C4-2B (cell line): ENCODE measurements at regions not wholly inside any gene's neighbourhood (a gene's known extent, or its start where the extent isn't known, plus 50 kb on each side); places are given as distances from the start of the nearest gene placed in this dataset.

Source experiments
- H3K27ac ChIP-seq: fragments of 450-650 bp; 2 replicates; pipeline ENCODE4 v1.5.1; 2017
- ZFX ChIP-seq: fragments of 450-650 bp; IDR thresholded peaks from 2 replicates; pipeline ENCODE4 v1.6.1; 2017
- TF ChIP-seq, protein P1 (sequence below): fragments of 450-650 bp; conservative IDR thresholded peaks from 2 replicates; pipeline ENCODE4 v1.5.1; 2017; ENCODE audit warnings: mild to moderate bottlenecking

DNA sequence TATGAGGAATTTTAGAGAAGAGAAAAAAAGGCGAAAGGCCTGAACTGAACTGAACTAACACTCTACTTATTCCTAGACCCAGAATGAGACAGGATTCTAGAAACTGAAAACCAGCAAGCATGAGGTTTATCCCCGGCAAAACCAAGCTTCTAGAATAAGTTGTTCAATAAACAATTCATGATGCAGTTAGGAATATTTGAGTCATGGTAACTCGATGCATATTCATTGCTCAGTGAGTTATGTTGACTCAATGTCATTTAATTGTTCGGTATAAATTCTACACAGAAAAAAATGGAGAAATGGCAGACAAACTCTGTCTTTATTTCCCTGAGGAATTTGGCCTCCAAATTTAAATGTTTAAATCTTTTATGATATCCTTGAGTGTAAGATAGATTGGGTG lies 321.5 kb downstream of the SATB2 start:
- H3K27ac ChIP-seq, result no peak overlapping the region
- TF ChIP-seq, protein P1, sequence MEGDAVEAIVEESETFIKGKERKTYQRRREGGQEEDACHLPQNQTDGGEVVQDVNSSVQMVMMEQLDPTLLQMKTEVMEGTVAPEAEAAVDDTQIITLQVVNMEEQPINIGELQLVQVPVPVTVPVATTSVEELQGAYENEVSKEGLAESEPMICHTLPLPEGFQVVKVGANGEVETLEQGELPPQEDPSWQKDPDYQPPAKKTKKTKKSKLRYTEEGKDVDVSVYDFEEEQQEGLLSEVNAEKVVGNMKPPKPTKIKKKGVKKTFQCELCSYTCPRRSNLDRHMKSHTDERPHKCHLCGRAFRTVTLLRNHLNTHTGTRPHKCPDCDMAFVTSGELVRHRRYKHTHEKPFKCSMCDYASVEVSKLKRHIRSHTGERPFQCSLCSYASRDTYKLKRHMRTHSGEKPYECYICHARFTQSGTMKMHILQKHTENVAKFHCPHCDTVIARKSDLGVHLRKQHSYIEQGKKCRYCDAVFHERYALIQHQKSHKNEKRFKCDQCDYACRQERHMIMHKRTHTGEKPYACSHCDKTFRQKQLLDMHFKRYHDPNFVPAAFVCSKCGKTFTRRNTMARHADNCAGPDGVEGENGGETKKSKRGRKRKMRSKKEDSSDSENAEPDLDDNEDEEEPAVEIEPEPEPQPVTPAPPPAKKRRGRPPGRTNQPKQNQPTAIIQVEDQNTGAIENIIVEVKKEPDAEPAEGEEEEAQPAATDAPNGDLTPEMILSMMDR, result no peak
- TF ChIP-seq ZFX, result no peak

DNA sequence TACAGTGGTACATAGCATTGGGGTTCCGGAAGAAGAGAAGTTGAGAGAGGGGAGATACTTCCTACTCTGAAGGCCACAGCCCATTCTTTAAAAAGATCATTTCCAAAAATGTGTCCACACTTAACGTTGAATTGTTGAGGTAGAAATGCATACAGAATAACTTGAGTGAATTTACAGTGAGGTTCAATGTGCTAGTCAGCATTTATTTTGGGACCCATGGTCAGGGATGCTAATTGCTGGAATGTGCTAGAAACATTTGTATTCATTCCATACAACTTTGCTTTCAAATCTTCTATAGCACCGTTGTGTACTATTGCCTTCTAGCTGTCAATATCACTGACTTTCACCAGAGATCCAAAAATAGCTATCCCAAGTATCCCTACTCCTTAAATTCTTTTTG lies 325.9 kb downstream of the SATB2 start:
- TF ChIP-seq, protein P1, result no peak
- no peak for TF ChIP-seq ZFX

DNA sequence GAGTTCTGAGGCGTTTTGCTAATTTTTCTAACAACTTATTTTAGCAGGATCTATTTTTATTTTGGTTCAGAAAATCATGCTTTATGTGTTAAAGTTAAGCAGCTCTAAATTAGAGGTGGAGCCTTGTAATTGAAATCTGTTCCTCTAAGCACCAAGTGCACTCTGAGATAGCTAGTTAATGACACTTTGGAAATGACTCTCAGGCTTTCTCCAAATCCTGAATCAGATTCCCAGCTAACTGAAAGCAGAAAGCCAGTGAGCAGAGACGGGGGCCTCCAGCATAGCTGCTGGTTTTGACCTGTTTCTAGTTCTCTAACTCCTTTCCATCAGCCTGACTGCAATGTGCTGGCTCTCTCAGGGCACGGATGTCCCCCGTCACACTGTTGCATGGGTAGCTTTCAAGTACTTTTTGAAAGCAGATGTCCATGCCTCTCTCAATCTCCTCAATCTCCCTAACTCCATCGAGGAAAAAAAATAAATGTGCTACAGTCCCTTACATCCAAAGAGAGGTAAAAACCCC lies 326.5 kb downstream of the SATB2 start:
- no peak overlapping the region for H3K27ac ChIP-seq
- TF ChIP-seq ZFX, result no peak
- TF ChIP-seq, protein P1, result no peak

More for the DNA sequence above, 325.9 kb downstream of the SATB2 start:
- no peak overlapping the region for H3K27ac ChIP-seq

DNA sequence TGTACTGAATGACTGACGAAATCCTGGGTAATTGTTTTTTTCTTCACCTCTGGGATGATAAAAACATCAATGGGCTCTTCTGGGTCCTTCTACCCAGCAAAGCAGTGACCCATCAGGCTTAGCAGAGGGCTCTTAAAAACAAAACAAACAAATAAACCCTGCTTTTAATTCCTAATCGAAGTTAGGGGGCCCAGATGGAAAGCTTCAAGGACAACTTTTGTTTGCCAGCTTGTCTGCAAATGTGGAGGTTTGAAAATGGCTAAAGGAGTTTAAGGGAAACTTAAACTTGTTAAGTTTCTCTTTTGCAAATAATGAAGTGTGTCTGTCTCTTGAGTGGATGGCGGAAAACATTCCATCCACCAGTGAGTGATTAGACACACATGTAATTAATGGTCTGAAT lies 327.2 kb downstream of the SATB2 start:
- TF ChIP-seq ZFX, result no peak
- TF ChIP-seq, protein P1, result no peak

DNA sequence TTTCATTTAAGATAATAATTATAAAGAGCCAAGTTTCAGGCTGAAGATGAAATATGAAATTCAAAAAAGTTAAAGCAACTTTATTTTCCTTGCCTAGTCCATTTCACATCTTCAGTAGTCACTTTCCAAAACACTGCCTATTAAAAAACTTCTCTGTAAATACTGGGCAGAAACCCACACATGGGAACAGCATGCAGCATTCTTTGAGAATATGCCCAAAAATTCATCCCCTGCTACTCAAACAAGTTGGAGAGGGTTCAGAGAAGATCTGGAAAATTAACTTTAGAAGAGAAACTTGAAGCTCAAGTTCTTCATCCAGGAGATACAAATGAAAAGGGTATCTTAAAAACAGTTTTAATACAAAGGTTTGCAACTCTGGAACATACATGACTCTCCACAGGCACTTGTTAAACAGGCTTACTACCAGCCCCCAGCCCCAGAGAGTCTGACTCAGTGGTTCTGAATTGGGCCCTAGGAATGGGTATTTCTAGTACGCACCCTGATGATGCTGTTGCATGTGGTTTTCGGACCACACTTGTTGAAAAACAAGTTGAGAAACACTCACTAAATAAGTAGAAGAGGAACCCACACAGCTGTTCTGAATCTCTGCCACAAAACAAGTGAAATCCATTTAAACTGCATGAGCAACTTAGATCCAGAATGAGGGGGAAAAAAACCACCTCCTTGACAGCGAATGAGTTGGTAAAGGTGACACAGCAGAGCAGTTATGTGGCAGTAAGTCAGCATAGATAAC lies 329.1 kb downstream of the SATB2 start:
- TF ChIP-seq, protein P1, result no peak
- no peak for TF ChIP-seq ZFX
- no peak overlapping the region for H3K27ac ChIP-seq

More for the DNA sequence above, 327.2 kb downstream of the SATB2 start:
- no peak overlapping the region for H3K27ac ChIP-seq

DNA sequence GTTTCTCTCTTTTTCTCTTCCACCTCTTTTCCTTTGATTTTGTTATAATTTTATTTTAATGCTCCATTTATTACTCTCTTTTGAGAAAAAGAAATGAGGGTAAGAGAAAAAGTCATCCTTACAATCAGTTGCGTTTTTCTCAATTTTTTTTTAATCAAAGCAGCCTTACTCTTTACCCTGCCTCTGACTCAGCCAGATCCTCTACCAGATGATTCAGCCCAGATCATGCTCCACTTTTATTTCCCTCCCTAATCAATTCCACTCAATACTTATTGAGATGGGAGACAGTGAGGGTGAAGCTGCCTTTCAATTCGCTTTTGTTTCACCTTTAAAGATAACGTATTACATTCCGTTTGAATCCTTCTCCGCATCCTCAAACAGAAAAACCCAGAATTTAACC lies 337.9 kb downstream of the SATB2 start:
- TF ChIP-seq, protein P1, result no peak
- TF ChIP-seq ZFX, result no peak
- no peak overlapping the region for H3K27ac ChIP-seq

DNA sequence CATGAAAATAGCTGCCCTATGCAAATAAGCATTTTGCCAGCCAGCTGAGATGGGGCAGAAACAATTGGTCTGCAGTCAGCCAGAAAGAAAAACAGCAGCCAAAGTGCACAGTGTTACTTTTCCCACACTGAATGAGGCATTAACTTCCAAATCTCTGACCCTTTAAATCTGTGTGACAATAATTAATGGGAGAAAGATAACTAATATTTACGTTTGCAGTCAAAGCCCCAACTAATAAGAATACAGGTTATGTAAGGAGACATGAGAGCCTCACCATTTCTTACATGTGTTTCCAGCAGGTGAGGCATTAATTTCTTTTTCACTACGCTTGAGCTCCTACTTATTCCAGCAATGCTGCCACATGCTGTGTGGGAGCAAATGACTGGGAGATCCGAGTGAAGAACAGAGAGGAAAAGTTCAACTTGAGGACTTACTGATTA lies 339.0 kb downstream of the SATB2 start:
- no peak overlapping the region for H3K27ac ChIP-seq
- TF ChIP-seq ZFX, result no peak
- TF ChIP-seq, protein P1, result no peak
